WI38 (cell line): ENCODE measurements at regions not wholly inside any gene's neighbourhood (a gene's known extent, or its start where the extent isn't known, plus 50 kb on each side); places are given as distances from the start of the nearest gene placed in this dataset.

Source experiments
- H3K4me3 ChIP-seq: 2 replicates; pipeline ENCODE4 v1.5.1; 2011; ENCODE audit warnings: low read depth, mild to moderate bottlenecking, control low read depth, low read length
- TF ChIP-seq, protein P1 (sequence below): IDR thresholded peaks from 2 replicates; pipeline ENCODE4 v1.5.1; 2012; ENCODE audit warnings: low read depth, mild to moderate bottlenecking, control low read depth, low read length

GRCh38 chr13:50208826-50209335 lies 193.6 kb downstream of the KCNRG start:
- TF ChIP-seq, protein P1, sequence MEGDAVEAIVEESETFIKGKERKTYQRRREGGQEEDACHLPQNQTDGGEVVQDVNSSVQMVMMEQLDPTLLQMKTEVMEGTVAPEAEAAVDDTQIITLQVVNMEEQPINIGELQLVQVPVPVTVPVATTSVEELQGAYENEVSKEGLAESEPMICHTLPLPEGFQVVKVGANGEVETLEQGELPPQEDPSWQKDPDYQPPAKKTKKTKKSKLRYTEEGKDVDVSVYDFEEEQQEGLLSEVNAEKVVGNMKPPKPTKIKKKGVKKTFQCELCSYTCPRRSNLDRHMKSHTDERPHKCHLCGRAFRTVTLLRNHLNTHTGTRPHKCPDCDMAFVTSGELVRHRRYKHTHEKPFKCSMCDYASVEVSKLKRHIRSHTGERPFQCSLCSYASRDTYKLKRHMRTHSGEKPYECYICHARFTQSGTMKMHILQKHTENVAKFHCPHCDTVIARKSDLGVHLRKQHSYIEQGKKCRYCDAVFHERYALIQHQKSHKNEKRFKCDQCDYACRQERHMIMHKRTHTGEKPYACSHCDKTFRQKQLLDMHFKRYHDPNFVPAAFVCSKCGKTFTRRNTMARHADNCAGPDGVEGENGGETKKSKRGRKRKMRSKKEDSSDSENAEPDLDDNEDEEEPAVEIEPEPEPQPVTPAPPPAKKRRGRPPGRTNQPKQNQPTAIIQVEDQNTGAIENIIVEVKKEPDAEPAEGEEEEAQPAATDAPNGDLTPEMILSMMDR = no peak
- peak overlapping the region; percentile 29; the same call in 1 of the 2 replicates for H3K4me3 ChIP-seq

DNA sequence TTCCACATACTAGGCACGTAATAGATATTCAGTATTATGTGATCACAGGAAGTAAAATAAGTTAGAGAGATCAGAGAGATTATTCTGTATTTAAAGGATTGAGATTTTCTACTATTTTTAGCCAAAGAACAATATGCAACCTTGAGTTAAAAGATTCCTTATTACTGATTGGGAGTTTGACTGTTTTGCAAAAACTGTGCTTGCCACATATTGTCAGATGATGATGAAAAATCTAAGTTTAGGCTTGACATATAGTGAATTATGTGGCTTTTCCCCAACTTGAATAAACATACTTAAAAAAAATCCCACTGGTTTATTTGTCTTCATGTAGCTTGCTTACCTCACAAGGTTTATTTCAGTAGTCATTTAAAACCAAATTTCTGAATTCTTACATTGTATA lies 194.4 kb downstream of the KCNRG start:
- TF ChIP-seq, protein P1 = no peak
- H3K4me3 ChIP-seq = no peak overlapping the region

DNA sequence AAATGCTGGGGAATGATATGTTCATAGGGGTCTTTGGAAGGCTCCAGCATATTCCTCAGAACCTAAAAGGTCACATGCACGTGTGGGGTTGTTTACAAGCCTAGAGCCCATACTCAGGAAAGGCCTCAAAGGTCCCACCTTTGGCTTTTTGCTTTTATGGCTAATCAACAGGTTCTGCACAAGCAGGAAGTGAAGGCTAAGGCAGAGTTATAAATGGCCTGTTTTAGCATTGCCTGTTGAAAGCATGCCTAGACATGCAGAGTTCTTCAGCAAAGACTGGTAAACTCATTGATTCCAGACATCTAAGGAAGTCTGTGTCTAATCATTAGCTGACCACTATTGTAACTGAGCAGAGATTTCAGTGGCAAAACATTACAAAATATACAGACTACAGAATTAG lies 198.3 kb downstream of the KCNRG start:
- TF ChIP-seq, protein P1 = no peak
- H3K4me3 ChIP-seq = no peak overlapping the region

GRCh38 chr13:50214514-50214913 lies 199.3 kb downstream of the KCNRG start:
- H3K4me3 ChIP-seq = no peak overlapping the region
- TF ChIP-seq, protein P1 = no peak

GRCh38 chr13:50215399-50215798 lies 200.2 kb downstream of the KCNRG start:
- TF ChIP-seq, protein P1 = no peak
- H3K4me3 ChIP-seq = no peak overlapping the region

DNA sequence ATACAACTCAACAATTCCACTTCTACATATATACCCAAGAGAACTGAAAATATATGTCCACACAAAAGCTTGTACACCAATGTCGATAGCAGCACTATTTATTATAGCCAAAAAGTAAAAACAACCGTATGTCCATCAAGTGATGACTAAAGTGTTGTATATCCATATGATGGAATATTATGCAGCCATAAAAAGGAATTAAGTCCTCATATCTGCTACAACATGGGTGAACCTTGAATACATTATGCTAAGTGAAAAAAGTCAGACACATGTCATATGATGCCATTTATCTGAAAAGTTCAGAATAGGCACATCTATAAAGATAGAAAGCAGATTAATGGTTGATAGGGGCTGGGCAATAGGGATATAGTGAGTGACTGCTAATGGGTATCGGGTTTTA lies 204.5 kb downstream of the KCNRG start:
- TF ChIP-seq, protein P1 = no peak
- no peak overlapping the region for H3K4me3 ChIP-seq

DNA sequence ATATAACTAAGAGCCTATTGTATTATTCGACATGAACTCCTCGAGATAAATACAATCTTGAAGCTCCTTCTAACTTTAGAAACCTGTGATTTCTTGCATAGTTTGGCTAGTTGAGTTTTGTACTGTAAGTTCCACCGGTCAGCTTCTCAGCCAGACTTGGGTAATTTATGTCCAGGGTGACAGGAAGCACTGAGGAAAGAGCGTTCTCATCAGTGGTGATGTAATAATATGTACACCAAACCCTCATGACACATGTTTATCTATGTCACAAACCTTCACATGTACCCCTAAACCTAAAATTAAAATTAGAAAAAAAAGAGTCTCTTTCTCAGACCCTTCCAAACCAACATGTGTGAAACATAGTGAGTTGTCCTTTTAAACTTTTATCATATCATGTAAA lies 205.7 kb downstream of the KCNRG start:
- no peak overlapping the region for H3K4me3 ChIP-seq
- TF ChIP-seq, protein P1 = no peak
